GM19455 (cell line): ENCODE measurements at regions not wholly inside any gene's neighbourhood (a gene's known extent, or its start where the extent isn't known, plus 50 kb on each side); places are given as distances from the start of the nearest gene placed in this dataset.

ENCODE experiments used
- ATAC-seq: cut with Tn5 transposase; IDR thresholded peaks from one replicate; pipeline ENCODE4 v1.9.1; 2021; ENCODE audit not compliant: unreplicated experiment

GRCh38 chr10:78527296-78527695, 493.6 kb downstream of the RPS24 start:
- no peak for ATAC-seq

GRCh38 chr10:78528749-78529204, 495.1 kb downstream of the RPS24 start:
- ATAC-seq: no peak

GRCh38 chr10:78529262-78529661, 495.6 kb downstream of the RPS24 start:
- no peak for ATAC-seq

- ATAC-seq: no peak
These were observed 497.4 kb downstream of the RPS24 start for GRCh38 chr10:78531088-78531487.

GRCh38 chr10:78532480-78533042, 498.9 kb downstream of the RPS24 start:
- no peak for ATAC-seq

GRCh38 chr10:78533098-78533497, 499.4 kb downstream of the RPS24 start:
- no peak for ATAC-seq

GRCh38 chr10:78533776-78534175, 500.1 kb downstream of the RPS24 start:
- no peak for ATAC-seq

- no peak for ATAC-seq
These were observed 502.1 kb downstream of the RPS24 start for GRCh38 chr10:78535716-78536218.

- no peak for ATAC-seq
These were observed 503.4 kb downstream of the RPS24 start for GRCh38 chr10:78537018-78537417.

GRCh38 chr10:78539247-78539766, 505.6 kb downstream of the RPS24 start:
- ATAC-seq: no peak

- no peak for ATAC-seq
These were observed 506.9 kb downstream of the RPS24 start for GRCh38 chr10:78540355-78541076.

- no peak for ATAC-seq
These were observed 507.9 kb downstream of the RPS24 start for GRCh38 chr10:78541481-78542140.

- ATAC-seq: no peak
These were observed 508.5 kb downstream of the RPS24 start for GRCh38 chr10:78542141-78542489.

GRCh38 chr10:78542521-78542920, 508.9 kb downstream of the RPS24 start:
- no peak for ATAC-seq

GRCh38 chr10:78543031-78543748, 509.5 kb downstream of the RPS24 start:
- ATAC-seq: no peak

- ATAC-seq: no peak
These were observed 510.2 kb downstream of the RPS24 start for GRCh38 chr10:78543749-78544362.

GRCh38 chr10:78544423-78545090, 510.9 kb downstream of the RPS24 start:
- ATAC-seq: no peak

GRCh38 chr10:78545756-78546155, 512.1 kb downstream of the RPS24 start:
- ATAC-seq: no peak

- ATAC-seq: no peak
These were observed 513.7 kb downstream of the RPS24 start for GRCh38 chr10:78547397-78547796.

- ATAC-seq: no peak
These were observed 514.2 kb downstream of the RPS24 start for GRCh38 chr10:78547905-78548304.
